ENCODE measurements at regions not wholly inside any gene's neighbourhood (a gene's known extent, or its start where the extent isn't known, plus 50 kb on each side); places are given as distances from the start of the nearest gene placed in this dataset.
A peak's percentile ranks its signal among the peaks of the same experiment; 100 is the strongest.

- Histone ChIP-seq H3K9me3 (no peaks in the 10 kb centered on the region), H3K27me3 (peaks cover 0 to 4% (median 0%) of the 10 kb centered on the region in 9 donors), H3K4me3 (no peak overlapping the region), H3K27ac (no peak overlapping the region), H3K4me1 (no peaks in the 10 kb centered on the region), H3K36me3 (no peaks in the 10 kb centered on the region)
- intact Hi-C loops (cut with DNase I): no loop called here
- DNase-seq: no peak
- ATAC-seq: no peak
- TF ChIP-seq POLR2A (IDR thresholded peaks at IDR 0.05): no peak
- no peak for TF ChIP-seq CTCF (IDR thresholded peaks at IDR 0.05)
- WGBS, 4 donors: 47 to 58% (median 57%) methylated on average over 6 of the region's 6 CpGs
Observed at GRCh38 chr7:123393623-123394022, 140.8 kb downstream of the IQUB start.

GRCh38 chr7:123372368-123372767 is 162.0 kb downstream of the IQUB start:
- DNase-seq: no peak
- Histone ChIP-seq H3K9me3 (no peaks in the 10 kb centered on the region), H3K36me3 (no peaks in the 10 kb centered on the region), H3K4me1 (no peaks in the 10 kb centered on the region), H3K4me3 (no peak overlapping the region), H3K27ac (no peak overlapping the region), H3K27me3 (no peaks in the 10 kb centered on the region)
- TF ChIP-seq CTCF (IDR thresholded peaks at IDR 0.05) (no peak), POLR2A (IDR thresholded peaks at IDR 0.05) (no peak)
- ATAC-seq: no peak
- intact Hi-C loops (cut with DNase I): loop anchor here in 1 of 10 donors (2.0 kb wide), 1 partner anchor 36 kb away; no protein-coding TSS in a partner anchor
- 80 to 89% (median 84%) methylated on average over 1 of the region's 1 CpG for WGBS, 4 donors

GRCh38 chr7:123367484-123368122 is 166.8 kb downstream of the IQUB start:
- H3K4me3 ChIP-seq: no peak overlapping the region
- WGBS, 4 donors: 41 to 43% (median 43%) methylated on average over 5 of the region's 5 CpGs
- H3K27ac ChIP-seq: no peak overlapping the region
- H3K27me3 ChIP-seq: no peaks in the 10 kb centered on the region
- H3K4me1 ChIP-seq: no peaks in the 10 kb centered on the region
- H3K36me3 ChIP-seq: no peaks in the 10 kb centered on the region
- intact Hi-C loops (cut with DNase I): loop anchor here in 3 of 10 donors (5.0 to 10.0 kb wide), 2 partner anchors 160 to 163 kb away; no protein-coding TSS in a partner anchor
- no peak for DNase-seq
- TF ChIP-seq CTCF (IDR thresholded peaks at IDR 0.05) (peak; percentile 45 to 71 (median 62)), POLR2A (IDR thresholded peaks at IDR 0.05) (no peak)
- H3K9me3 ChIP-seq: no peaks in the 10 kb centered on the region
- no peak for ATAC-seq

- intact Hi-C loops (cut with DNase I): loop anchor here in 3 of 10 donors (5.0 to 10.0 kb wide), 2 partner anchors 160 to 162 kb away; no protein-coding TSS in a partner anchor
- 61 to 66% (median 64%) methylated on average over 4 of the region's 4 CpGs for WGBS, 4 donors
Observed at GRCh38 chr7:123367031-123367430, 167.3 kb upstream of the SLC13A1 start.

More at GRCh38 chr7:123367031-123367430, 167.3 kb upstream of the SLC13A1 start:
- Histone ChIP-seq H3K27ac (no peak overlapping the region), H3K27me3 (no peaks in the 10 kb centered on the region), H3K4me3 (no peak overlapping the region), H3K36me3 (no peaks in the 10 kb centered on the region), H3K4me1 (no peaks in the 10 kb centered on the region), H3K9me3 (no peaks in the 10 kb centered on the region)
- TF ChIP-seq POLR2A (IDR thresholded peaks at IDR 0.05): no peak
- TF ChIP-seq CTCF (IDR thresholded peaks at IDR 0.05): no peak
- DNase-seq (no peak), ATAC-seq (no peak)

All from heart left ventricle (tissue), 16 donors.